Left renal pelvis (tissue), 4 donors: ENCODE measurements at regions not wholly inside any gene's neighbourhood (a gene's known extent, or its start where the extent isn't known, plus 50 kb on each side); places are given as distances from the start of the nearest gene placed in this dataset.
"Not testable (repeated sequence)": the region's sequence is repeated elsewhere in the genome, so short reads cannot be mapped to it uniquely, and the experiment has no call there.

Experiments used
- DNase-seq, 4 donors: peaks; one replicate each; pipeline ENCODE4 v3.0.0-alpha.2; 2013; ENCODE audit warnings: low read depth in 4 of 4, low spot score in 3 of 4

DNA sequence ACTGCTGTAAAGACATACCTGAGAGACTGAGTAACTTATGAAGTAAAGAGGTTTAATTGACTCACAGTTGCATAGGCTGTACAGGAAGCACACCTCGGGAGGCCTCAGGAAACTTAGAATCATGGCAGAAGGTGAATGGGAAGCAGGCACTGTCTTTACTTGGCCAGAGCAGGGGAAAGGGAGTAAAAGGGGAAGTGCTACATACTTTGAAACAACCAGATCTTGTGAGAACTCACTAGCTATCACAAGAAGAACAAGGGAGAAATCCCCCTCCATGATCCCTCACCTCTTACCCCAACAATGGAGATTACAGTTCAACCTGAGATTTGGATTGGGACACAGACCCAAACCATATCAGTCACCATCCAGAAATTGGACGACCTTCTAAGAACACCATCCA, 1285.8 kb upstream of the CDH9 start:
- no peak for DNase-seq

DNA sequence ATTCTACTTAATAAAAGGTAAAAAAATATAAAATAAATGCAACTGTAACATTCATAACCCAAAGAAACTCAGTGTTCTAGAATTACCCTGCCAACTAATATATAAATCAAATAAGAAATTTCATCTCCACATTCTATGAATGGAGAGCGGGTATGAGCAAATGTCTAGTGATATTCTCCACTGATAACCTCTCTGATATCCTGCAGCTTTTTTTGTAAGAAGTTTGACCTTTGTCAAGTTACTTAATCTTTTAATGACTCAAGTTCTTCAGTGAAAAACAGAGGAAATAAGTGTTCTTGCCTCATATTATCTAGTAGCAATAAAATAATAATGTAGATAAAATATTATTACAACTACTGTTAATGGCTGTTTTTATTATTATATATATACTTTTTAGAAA, 1275.6 kb upstream of the CDH9 start:
- no peak for DNase-seq

DNA sequence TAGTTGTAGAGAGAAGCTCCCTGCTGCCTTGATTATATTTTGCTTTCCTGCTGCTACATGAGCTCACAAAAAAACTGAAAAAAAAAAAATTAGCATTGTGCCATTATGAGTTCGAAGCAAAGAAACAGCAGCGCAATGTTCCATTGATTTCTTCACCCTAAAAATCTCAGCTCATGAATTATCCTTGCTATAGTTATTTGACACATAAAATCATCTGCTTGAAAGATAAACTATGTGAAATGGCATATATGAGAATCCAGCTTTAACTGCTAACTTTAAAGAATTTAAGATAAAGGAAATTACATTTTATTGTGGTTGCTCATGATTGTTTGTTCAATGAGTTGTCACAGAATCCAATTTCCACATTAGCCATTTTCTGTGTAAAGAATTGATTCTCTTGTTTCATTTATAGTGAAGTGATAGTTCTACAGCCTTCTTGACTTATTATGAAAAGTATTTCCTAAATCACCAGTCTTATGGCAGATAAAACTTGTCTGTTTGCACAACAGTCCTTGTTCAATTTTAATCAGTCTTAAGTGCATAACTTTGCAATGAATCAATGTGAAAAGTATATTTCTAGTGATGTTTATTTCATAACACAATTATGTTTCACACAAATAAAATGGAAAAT, 1275.0 kb upstream of the CDH9 start:
- DNase-seq, result no peak

DNA sequence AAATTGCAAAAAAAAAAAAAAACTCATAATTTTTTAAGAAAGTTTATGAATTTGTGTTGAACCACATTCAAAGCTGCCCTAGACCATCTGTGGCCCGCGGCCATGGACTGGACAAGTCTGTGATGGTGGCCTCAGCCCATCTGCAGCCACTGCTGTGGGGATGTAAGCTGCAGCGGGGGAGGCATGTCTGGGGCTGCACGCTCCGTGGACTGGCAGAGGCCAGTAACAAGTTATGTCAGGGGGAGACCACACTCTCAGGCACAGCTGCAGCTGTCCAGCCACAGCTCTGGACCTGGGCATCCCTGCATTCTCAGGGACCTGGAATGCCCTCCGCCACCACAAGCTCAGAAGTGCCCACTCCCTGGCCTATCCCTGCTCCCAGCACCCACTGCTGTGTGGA, 1272.3 kb upstream of the CDH9 start:
- no peak for DNase-seq

DNA sequence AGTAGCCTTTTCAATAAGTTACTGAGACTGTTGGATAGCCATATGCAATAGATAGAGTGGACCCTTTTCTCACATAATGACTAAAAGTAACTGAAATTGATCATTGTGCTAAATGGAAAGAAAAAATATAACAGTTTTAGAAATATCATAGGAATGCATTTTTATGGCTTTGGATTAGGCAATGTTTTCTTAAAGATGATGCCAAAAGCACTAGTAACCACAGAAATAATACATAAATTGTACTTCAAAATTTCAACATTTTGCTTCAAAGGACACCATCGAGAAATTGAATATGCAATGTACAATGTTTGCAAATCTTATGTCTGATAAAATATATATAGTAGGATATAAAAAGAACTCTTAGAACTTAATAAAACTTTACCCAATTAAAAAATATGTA, 1267.5 kb upstream of the CDH9 start:
- DNase-seq, result no peak

DNA sequence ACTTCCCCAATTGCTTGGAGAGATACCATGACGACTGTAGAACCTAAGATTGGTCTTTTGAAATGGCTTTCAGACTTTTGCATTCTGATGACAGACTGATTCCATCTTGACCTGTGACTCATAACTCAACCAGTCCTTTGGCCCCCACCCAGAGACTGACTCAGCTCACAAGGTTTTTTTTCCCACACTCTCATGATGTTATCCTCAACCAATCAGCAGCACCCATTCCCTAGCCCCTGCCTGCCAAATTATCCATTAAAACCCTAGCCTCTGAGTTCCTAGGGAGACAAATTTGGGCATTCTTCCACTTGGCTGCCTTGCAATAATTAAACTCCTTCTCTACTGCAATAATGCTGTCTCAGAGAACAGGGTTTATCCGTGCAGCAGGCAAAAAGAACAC, 1263.3 kb upstream of the CDH9 start:
- no peak for DNase-seq

DNA sequence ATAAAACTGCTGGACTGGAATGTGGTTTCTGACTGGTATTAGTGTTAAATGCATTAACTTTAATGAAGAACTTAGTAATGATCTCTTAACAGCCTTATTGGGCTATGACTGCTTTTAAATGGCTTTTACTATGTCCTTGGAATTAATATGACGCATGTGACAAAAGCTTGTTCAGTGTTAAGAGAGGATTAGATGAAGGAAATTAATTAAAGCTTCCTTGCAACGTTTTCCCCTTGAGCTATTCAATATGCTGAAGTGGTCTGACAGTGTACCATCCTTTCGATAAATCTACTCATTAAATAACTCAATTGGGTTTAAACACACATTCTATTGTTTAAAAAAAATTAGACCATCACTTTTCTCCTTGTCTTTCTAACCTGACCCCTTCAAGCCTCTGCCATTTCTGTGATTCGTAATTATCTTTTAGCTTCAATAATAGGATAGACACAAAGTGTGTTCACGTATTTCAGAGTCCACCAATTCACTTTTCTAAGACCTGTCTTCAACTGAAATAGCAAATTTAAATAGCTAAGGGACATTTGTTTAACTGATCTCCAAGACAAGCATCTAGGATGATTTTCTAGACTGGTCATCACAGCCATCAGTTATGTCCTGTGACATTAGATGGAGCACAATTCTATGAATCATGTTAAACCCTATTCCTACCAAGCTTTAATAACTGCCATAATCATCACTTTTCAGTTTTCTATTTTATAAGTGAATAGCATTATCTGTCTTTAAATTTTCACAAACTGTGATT, 1258.0 kb upstream of the CDH9 start:
- no peak for DNase-seq

DNA sequence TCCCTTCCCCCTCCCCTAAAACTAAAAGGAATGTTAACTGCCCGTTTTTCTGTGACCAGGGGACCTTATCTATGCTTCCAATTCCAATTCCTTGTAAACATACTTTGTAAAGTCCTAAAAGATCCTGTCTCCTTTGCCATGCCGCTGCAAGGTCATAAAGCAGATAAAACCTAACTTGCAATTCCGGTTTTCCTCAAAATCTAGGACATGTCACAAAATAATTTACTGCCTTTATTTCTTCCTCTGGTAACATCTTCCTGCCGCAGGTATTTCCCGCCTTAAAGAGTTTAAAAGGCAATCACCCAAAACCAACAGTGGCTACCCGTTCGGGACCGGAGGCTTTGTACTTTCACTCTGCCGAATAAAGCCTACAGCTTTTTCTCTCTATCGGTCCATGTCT, 1248.6 kb upstream of the CDH9 start:
- not testable (repeated sequence) for DNase-seq

DNA sequence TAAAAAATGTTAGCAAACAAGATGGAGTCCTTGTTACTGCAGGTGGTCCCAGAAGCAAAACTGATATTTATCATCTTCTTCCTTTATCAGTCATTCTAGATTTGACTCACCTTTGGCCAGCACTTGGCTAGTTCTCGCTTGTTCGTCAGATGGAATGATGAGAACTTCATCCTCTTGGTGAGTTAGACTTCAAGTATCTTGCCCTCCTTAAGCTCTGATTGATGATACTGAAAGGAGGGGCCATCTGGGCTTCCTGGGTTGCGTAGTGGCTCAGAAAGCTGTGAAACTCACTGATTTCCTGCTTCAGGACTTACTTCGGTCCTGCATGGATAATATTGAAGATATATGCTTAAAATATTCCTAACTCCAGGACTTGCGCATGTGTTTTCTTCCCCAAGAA, 1248.2 kb upstream of the CDH9 start:
- DNase-seq, result no peak

DNA sequence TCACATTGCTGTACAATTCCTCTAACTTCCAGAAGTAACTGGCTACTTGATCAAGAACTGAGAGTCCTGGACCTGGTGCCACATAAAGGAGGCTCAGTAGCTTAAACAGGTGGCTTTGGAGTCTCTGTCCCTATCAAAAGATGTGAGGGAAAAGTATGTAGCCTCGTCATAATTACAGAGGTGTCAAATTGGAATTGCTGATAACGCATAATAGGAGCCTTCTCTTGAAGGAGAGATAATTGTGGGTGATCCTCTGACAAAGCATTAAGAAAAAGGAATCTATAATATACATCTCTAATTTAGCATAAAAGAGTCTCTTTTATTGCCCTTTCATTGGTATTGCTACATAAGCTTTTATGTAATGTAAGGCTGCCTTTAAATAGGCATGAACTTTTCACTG, 1246.4 kb upstream of the CDH9 start:
- DNase-seq, result no peak

DNA sequence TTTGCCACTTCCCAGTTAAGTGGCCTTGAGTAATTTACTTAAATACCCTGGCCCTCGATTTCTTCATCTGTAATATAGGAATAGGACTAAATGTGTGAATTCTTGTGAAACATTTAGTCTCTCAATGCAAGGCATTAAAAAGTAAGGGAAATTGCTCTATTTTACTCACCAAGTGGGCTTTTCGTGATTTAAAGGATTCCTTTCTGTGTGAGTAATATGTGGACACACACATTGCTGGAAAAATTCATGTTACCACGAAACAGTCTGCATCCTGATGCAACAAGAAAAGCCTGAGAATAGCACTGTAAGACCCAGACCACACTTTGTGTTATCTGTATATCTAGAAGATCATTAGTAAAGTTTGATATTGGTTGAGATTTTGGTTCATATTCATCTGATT, 1243.0 kb upstream of the CDH9 start:
- no peak for DNase-seq

DNA sequence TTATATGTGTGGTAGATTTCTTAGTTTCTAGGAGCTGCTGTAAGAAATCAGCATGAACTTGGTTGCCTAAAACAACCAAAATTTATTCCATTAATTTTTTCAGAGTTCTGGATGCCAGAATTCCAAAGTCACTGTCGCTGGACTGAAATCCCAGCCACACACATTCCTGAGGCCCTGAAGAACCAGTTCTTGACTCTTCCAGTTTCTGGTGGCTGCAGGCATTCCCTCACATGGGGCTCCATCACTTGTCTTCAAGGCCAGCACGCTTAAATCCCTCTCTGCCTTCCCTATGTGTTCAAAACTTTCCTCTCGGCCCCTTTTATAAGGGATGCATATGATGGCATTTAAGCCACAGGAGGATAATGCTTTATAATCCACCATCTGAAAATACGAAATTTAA, 1237.5 kb upstream of the CDH9 start:
- DNase-seq, result no peak

DNA sequence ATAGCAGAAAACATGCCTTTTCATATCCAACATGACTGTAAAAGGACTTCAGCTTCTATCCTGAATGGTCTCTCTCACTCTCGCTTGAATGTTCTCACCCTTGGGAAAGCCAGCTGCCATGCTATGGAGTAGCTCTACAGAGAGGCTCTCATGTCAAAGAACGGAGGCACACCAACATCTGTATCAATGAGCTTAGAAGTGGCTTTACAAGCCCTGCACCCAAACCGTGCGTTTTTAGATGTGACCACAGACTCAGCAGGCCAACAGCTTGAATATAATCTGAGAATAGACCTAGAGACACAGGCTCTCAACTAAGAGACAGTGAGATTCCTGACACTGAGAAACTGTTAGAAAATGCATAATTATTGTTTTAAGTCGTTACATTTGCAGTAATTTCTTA, 1231.6 kb upstream of the CDH9 start:
- DNase-seq, result no peak

DNA sequence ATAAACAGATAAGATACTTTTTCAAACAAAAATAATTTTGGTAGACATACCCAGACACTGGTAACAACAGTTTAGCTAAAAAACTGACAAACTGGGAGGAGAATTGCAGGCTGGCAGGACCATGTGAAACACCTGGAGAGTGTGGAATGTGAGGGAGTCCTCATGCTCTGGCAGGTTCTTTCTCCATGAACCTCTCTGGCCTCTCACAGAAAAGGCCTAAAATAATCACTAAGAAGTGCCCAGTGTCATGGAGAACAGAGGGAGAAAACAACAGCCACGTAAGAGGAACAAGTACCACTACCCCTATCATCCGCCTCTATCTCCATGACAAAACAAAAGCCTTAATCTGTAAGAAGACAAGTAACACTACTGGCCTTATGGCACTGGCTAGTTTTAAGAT, 1227.5 kb upstream of the CDH9 start:
- no peak for DNase-seq

DNA sequence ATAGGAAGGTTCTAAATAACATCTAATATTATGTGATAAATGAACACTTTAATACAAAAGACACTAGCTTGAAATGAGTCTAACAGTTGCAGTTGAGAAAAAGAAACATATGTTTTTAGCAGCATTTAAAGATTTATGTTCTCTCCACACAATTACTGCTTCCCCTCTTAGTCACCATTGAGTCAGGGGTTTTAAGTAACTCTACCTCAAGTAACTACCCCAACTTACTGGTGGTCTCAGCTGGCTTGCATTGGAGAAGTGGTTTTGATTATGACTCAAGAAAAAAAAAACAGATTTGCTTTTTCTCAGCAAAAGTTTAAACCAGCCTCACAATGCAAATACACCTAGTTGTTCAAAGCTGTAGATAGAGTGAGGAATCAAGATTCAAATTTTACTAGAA, 1216.5 kb upstream of the CDH9 start:
- no peak for DNase-seq

DNA sequence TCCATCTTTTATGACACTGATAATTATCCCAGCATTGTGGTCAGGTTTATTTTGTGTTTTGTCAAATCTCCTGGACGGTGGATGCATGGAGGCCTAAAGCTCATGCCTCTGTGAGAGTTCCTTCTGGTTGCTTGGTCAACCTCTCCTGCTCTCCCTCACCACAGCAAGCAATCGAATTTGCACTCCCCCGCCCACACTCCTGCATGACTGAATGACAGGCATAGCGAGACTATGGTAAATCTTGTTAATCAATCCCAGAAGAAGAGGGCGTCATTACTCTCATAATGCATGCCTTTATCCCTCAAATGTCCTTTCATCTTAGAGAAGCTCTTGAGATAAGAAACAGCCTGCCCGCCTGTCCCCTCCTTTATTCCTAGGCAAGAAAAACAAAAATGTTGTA, 1215.0 kb upstream of the CDH9 start:
- DNase-seq, result no peak

DNA sequence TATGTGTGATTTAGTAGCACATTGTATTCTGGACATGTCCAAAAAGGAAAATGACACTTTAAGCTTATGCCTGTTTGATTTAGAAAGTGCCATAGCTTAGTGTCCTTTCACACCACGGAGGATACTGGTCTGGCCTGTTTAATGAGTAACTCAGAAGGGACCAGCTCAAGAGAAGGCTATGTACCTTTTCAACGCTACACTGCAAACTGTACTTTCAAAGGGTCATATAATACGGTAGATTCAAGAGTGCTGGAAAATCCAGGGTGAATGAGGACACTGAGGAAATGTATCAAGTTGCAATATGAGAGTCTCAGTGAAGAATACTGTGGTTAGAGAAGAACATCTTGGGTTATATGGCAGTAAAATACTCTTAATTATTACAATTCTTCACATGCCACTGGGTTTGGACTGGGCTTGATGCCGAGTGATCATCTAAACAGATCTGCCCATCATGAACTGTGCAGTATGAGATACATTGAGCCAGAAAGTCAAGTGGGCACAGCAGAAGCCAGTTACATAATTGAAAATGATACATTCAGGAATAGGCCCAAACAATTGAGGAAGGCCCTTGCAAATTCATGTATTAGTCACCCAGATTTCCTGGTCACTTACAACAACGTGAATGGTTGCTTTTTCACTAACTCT, 1211.5 kb upstream of the CDH9 start:
- DNase-seq, result no peak

DNA sequence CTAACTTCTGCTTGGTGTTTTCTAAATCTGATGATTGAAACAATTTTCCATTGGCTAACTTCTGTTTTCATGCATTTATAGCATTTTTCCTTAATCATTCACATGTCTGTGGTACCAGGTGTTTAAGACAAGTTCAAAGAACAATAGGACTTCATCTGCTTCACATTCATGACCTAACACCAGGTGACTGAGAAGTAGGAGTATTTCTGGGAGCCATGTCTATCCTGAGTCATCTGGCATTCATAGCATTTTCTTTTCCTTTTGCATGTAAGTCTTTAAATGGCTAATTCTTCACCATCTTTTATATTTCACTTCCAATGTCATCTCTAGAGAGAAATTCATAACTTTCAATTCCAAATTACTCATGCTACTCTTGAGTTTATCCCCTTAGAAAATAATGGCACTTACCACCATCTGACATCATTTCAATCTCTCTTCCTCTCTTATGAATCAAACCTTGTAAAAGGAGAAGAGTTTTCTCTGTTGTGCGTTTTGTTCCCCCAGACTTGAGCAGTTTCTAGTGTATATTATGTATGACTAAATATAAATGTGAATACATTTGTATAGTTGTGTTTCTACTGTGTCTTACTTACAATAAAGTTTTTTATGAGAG, 1196.1 kb upstream of the CDH9 start:
- DNase-seq, result no peak

DNA sequence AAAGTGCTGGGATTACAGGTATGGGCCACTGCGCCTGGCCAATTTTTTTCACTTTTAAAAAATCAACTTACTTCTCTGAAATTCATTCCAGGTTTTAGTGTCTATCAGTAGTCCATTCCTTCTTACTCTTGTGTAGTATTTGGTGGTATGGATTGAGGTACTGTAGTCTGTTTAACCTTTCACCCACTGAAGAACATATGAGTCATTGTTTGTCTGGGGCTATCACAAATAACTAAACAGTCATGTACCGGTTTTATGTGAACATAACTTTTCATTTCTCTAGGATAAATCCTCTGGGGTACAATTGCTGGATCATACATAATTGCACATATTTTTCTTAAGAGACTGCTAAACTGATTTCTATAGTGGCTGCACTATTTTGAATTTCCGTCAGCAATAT, 1188.0 kb upstream of the CDH9 start:
- DNase-seq, result no peak

DNA sequence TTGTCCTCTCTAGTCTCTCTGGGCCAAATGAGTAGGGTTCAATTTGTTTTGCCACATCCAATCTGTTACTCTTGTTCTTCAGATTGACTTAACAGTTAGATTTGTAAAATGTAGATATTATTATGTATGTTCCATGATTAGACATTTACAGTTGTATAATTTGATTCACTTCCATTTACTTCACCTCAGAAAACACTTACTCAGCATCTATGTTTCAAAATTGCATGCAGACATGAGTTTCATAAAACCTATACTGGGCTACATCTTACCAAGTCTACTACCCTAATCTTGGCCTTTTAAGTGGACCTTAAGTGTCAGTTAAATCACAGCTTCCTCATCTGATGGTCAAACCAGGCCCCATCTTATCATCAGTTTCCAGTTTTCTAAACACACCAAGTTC, 1181.2 kb upstream of the CDH9 start:
- DNase-seq, result no peak

DNA sequence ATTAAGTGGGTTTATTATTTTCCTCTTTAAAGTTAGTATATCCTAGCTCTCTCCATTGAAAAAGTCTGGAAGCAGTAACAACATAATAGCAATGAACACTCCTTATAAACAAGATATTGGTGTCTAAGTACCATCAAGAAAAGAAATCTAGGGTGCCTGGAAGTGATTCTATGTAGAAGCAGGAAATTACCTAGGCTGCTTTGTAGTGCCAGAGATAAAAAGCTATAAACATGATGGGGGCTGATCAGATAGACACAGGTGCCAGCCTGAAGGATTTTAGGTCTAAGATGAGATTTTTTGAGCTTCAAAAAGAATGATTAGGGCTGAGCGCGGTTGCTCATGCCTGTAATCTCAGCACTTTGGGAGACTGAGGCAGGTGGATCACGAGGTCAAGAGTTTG, 1179.3 kb upstream of the CDH9 start:
- DNase-seq, result no peak

DNA sequence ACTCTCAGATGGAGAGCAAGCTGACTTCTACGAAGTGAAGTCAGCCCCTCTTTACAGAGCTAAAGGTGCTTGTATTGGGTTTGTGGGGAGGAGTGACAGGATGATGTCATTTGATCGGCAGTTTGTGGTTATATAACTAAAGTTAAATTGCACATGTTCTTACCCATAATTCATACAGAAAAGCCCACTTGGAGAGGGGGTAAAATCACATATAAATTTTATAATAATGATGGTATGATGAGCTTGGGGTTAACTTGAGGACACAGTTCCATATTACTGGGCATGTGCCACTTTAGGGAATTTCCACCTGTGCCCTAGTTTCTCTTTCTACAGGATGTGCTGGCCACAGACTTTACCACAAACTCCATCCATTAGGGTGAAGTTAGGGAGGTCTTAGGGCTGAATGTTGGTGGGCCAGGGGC, 1178.6 kb upstream of the CDH9 start:
- no peak for DNase-seq
